GM12878 (cell line): ENCODE measurements at regions not wholly inside any gene's neighbourhood (a gene's known extent, or its start where the extent isn't known, plus 50 kb on each side); places are given as distances from the start of the nearest gene placed in this dataset.

Experiments used
- ATAC-seq: fragments of 200-7000 bp; cut with Tn5 transposase; 3 replicates; pipeline ENCODE4 v1.9.1; 2020; ENCODE audit warnings: mild to moderate bottlenecking, moderate library complexity
- BruUV-seq: library from RNA; stranded (reverse); fragments of 400-500 nt; replicated peaks from 2 replicates; lab custom pipeline; 2021; lab: Mats Ljungman, UMichigan
- CTCF ChIA-PET: fragments of 300-600 bp; sonication (Branson Sonifier 250); formaldehyde crosslinking; extraction: SDS; loops from one replicate; lab custom pipeline; 2021; ENCODE audit warnings: inconsistent platforms; lab: Yijun Ruan, JAX
- POLR2A ChIA-PET: fragments of 350-600 bp; formaldehyde crosslinking; extraction: SDS; loops from one replicate; lab custom pipeline; 2021; ENCODE audit warnings: inconsistent platforms; lab: Charles Lee
- RAD21 ChIA-PET: fragments of 300-600 bp; sonication (Branson Sonifier 250); formaldehyde crosslinking; loops from one replicate; lab custom pipeline; 2023; ENCODE audit warnings: antibody characterized with exemption; ENCODE audit not compliant: unreplicated experiment; lab: Charles Lee
- SMC1A ChIA-PET: fragments of 300-600 bp; sonication (Branson Sonifier 250); formaldehyde crosslinking; loops from one replicate; lab custom pipeline; 2023; ENCODE audit not compliant: unreplicated experiment, uncharacterized antibody; lab: Charles Lee
- DNase-seq: peaks from one replicate; pipeline ENCODE4 v3.0.0-alpha.2; 2011; ENCODE audit warnings: low read depth, low spot score
- FAIRE-seq: peaks from 3 replicates; lab custom pipeline; 2011; peaks lifted over from hg19 to GRCh38; lab: Jason Lieb, UNC
- H2AFZ ChIP-seq: 2 replicates; pipeline ENCODE4 v1.6.0; 2011; ENCODE audit warnings: low read depth, low read length, control low read depth; ENCODE audit not compliant: control insufficient read depth
- H3K27ac ChIP-seq: 2 replicates; pipeline ENCODE4 v1.5.1; 2011; ENCODE audit warnings: control low read depth; ENCODE audit not compliant: control insufficient read depth, insufficient read depth
- H3K27me3 ChIP-seq, 2 experiments: replicated peaks in 1 of 2; 2 replicates each; pipeline versions ENCODE4 v1.6.0 to v1.6.1; 2011; ENCODE audit warnings: low read length in 1 of 2; ENCODE audit not compliant: control insufficient read depth in 2 of 2, insufficient read depth in 2 of 2
- H3K36me3 ChIP-seq, 2 experiments: 2 replicates each; pipeline ENCODE4 v1.5.1; 2011; ENCODE audit warnings: low read length in 1 of 2; ENCODE audit not compliant: control insufficient read depth in 2 of 2, insufficient read depth in 2 of 2
- H3K4me1 ChIP-seq: 2 replicates; pipeline ENCODE4 v1.6.1; 2011; ENCODE audit warnings: mild to moderate bottlenecking, low read length, moderate library complexity, mixed read lengths; ENCODE audit not compliant: control insufficient read depth, insufficient read depth
- H3K4me2 ChIP-seq: 2 replicates; pipeline ENCODE4 v1.6.0; 2011; ENCODE audit warnings: control low read depth; ENCODE audit not compliant: control insufficient read depth, insufficient read depth
- H3K4me3 ChIP-seq: fragments of 200-600 bp; sonication (generic); 2 replicates; pipeline ENCODE4 v1.5.1; 2016
- H3K79me2 ChIP-seq: 2 replicates; pipeline ENCODE4 v1.6.0; 2011; ENCODE audit warnings: low read length; ENCODE audit not compliant: control insufficient read depth, insufficient read depth
- H3K9ac ChIP-seq: 2 replicates; pipeline ENCODE4 v1.8.0; 2011; ENCODE audit warnings: low read length, control low read depth, mixed read lengths; ENCODE audit not compliant: control insufficient read depth, insufficient read depth
- H3K9me3 ChIP-seq: replicated peaks from 3 replicates; pipeline ENCODE4 v1.5.1; 2011; ENCODE audit warnings: mild to moderate bottlenecking, low read length; ENCODE audit not compliant: control insufficient read depth, insufficient read depth
- H4K20me1 ChIP-seq: 2 replicates; pipeline ENCODE4 v1.6.0; 2011; ENCODE audit not compliant: control insufficient read depth, insufficient read depth
- BMI1 ChIP-seq: fragments of 450-650 bp; IDR thresholded peaks from 2 replicates; pipeline ENCODE4 v1.6.1; 2016; ENCODE audit warnings: mild to moderate bottlenecking, moderate library complexity, borderline replicate concordance
- CEBPB ChIP-seq, 2 experiments: fragments of 150-350 bp in 1 of 2; IDR thresholded peaks; 2 replicates each; pipeline ENCODE4 v1.6.1; 2012 to 2014; ENCODE audit warnings: low read depth in 2 of 2, low read length in 2 of 2, borderline replicate concordance in 1 of 2, inconsistent platforms in 1 of 2
- EED ChIP-seq: sonication (generic); IDR thresholded peaks from 2 replicates; pipeline ENCODE4 v1.6.1; 2016; ENCODE audit warnings: antibody characterized with exemption, low read depth
- FOS ChIP-seq: IDR thresholded peaks from 3 replicates; pipeline ENCODE4 v1.6.1; 2011; ENCODE audit warnings: borderline replicate concordance; ENCODE audit not compliant: insufficient read length; ENCODE audit errors: extremely low read depth
- NBN ChIP-seq: fragments of 450-650 bp; IDR thresholded peaks from 2 replicates; pipeline ENCODE4 v1.6.1; 2016
- SREBF1 ChIP-seq: IDR thresholded peaks from 2 replicates; pipeline ENCODE4 v1.6.1; 2012; ENCODE audit warnings: mild to moderate bottlenecking, low read length
- STAT1 ChIP-seq: fragments of 450-650 bp; conservative IDR thresholded peaks from 2 replicates; pipeline ENCODE4 v1.6.1; 2014; ENCODE audit warnings: antibody characterized with exemption, mild to moderate bottlenecking
- ZBTB11 ChIP-seq: fragments of 450-650 bp; formaldehyde crosslinking; IDR thresholded peaks from 2 replicates; pipeline ENCODE4 v1.5.0; 2022; ENCODE audit warnings: mild to moderate bottlenecking, missing genetic modification characterization
- ZNF24 ChIP-seq: fragments of 450-650 bp; IDR thresholded peaks from 2 replicates; pipeline ENCODE4 v1.6.1; 2017; ENCODE audit warnings: antibody characterized with exemption, mild to moderate bottlenecking
- ZZZ3 ChIP-seq: IDR thresholded peaks from 2 replicates; pipeline ENCODE4 v1.6.1; 2011; ENCODE audit warnings: low read depth; ENCODE audit not compliant: control insufficient read depth, insufficient read length
- WGBS: methylation state at CpG from one replicate; pipeline ENCODE4 v1.1.6; 2016; ENCODE audit warnings: low lambda C conversion rate; ENCODE audit not compliant: insufficient replicate concordance, insufficient coverage; ENCODE audit errors: missing lambda C conversion rate; 5-methylcytosine and 5-hydroxymethylcytosine counted together
- in situ Hi-C: fragments of 300-500 bp; cut with MboI; formaldehyde crosslinking; loops from 9 replicates; pipeline ENCODE4 v1.14.3; 2018; ENCODE audit warnings: mixed read lengths
- intact Hi-C: fragments of 100-400 bp; cut with micrococcal nuclease; formaldehyde crosslinking; loops from one replicate; pipeline ENCODE4 v1.14.2; 2022; ENCODE audit not compliant: unreplicated experiment
- TF ChIP-seq, protein P1 (sequence below): fragments of 450-650 bp; IDR thresholded peaks from 2 replicates; pipeline ENCODE4 v1.6.1; 2016; ENCODE audit warnings: mild to moderate bottlenecking
- TF ChIP-seq, protein P2 (sequence below): fragments of 450-650 bp; IDR thresholded peaks from 2 replicates; pipeline ENCODE4 v1.6.1; 2018; ENCODE audit warnings: mild to moderate bottlenecking, low read depth, moderate library complexity; ENCODE audit not compliant: partially characterized antibody

DNA sequence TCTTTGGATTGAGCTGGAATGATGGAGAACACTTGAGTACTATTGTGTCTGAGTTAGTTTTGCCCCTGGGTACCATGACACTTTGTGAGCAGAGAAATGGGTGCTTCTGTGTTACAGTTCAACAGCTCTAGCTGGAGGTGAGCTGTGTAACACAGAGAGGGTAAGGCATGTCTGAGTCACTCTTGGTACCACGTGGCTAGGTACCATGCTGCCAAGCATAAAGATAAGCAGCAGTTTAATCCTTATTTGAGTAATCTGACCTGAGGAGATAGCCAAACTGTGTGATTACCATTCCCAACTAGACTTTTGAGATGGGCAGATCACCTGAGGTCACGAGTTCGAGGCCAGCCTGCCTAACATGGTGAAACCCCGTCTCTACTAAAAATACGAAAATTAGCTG lies 122.0 kb downstream of the OLFM4 start:
- Histone ChIP-seq H3K9me3 (no peaks in the 10 kb centered on the region), H3K4me1 (no peaks in the 10 kb centered on the region), H3K27ac (no peak overlapping the region), H3K79me2 (no peaks in the 10 kb centered on the region), H3K4me2 (no peak overlapping the region), H3K36me3 (no peaks in the 10 kb centered on the region), H3K4me3 (no peak overlapping the region), H3K27me3 (no peaks in the 10 kb centered on the region), H3K9ac (no peak overlapping the region), H4K20me1 (no peaks in the 10 kb centered on the region), H2AFZ (no peak overlapping the region)
- CTCF ChIA-PET, result interaction anchor here (1.5 to 3.4 kb wide), 2 partner anchors 183 to 424 kb away, joined by 3 to 53 read pairs; no protein-coding TSS in a partner anchor
- SMC1A ChIA-PET, result interaction anchor here (0.6 to 2.8 kb wide), 2 partner anchors 182 to 519 kb away, joined by 3 to 29 read pairs; no protein-coding TSS in a partner anchor
- POLR2A ChIA-PET, result no interaction called here
- no peak for TF ChIP-seq FOS
- TF ChIP-seq EED, result no peak
- TF ChIP-seq SREBF1, result no peak
- no peak for TF ChIP-seq NBN
- no peak for TF ChIP-seq STAT1
- no peak for TF ChIP-seq ZNF24
- no peak for TF ChIP-seq ZZZ3
- no peak for TF ChIP-seq CEBPB (IDR thresholded peaks at IDR 0.05; ENCODE audit: borderline replicate concordance in 1 of 2, low read depth in 2 of 2, low read length in 2 of 2)
- no peak for TF ChIP-seq BMI1
- TF ChIP-seq, protein P1, sequence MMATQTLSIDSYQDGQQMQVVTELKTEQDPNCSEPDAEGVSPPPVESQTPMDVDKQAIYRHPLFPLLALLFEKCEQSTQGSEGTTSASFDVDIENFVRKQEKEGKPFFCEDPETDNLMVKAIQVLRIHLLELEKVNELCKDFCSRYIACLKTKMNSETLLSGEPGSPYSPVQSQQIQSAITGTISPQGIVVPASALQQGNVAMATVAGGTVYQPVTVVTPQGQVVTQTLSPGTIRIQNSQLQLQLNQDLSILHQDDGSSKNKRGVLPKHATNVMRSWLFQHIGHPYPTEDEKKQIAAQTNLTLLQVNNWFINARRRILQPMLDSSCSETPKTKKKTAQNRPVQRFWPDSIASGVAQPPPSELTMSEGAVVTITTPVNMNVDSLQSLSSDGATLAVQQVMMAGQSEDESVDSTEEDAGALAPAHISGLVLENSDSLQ, result no peak
- TF ChIP-seq, protein P2, sequence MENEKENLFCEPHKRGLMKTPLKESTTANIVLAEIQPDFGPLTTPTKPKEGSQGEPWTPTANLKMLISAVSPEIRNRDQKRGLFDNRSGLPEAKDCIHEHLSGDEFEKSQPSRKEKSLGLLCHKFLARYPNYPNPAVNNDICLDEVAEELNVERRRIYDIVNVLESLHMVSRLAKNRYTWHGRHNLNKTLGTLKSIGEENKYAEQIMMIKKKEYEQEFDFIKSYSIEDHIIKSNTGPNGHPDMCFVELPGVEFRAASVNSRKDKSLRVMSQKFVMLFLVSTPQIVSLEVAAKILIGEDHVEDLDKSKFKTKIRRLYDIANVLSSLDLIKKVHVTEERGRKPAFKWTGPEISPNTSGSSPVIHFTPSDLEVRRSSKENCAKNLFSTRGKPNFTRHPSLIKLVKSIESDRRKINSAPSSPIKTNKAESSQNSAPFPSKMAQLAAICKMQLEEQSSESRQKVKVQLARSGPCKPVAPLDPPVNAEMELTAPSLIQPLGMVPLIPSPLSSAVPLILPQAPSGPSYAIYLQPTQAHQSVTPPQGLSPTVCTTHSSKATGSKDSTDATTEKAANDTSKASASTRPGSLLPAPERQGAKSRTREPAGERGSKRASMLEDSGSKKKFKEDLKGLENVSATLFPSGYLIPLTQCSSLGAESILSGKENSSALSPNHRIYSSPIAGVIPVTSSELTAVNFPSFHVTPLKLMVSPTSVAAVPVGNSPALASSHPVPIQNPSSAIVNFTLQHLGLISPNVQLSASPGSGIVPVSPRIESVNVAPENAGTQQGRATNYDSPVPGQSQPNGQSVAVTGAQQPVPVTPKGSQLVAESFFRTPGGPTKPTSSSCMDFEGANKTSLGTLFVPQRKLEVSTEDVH, result no peak
- TF ChIP-seq ZBTB11 (CRISPR knock-in tag), result no peak
- 19% methylated on average over 5 of the region's 5 CpGs for WGBS
- FAIRE-seq (no peak), DNase-seq (no peak), ATAC-seq (peak; percentile 29; the same call in 1 of the 3 replicates)
- BruUV-seq, result no TSS peak
- RAD21 ChIA-PET, result no interaction called here
- intact Hi-C loops (loop anchor here (10.0 kb wide), 1 partner anchor 296 kb away; no protein-coding TSS in a partner anchor), in situ Hi-C loops (no loop called here)
